ENCODE measurements at regions not wholly inside any gene's neighbourhood (a gene's known extent, or its start where the extent isn't known, plus 50 kb on each side); places are given as distances from the start of the nearest gene placed in this dataset.

GRCh38 chr2:240355001-240355891 lies 80.2 kb upstream of the GPC1 start:
- TF ChIP-seq CTCF (IDR thresholded peaks at IDR 0.05): no peak

GRCh38 chr2:240355962-240356361 lies 79.5 kb upstream of the GPC1 start:
- no peak for TF ChIP-seq CTCF (IDR thresholded peaks at IDR 0.05)

GRCh38 chr2:240356700-240357640 lies 78.5 kb upstream of the GPC1 start:
- no peak for TF ChIP-seq CTCF (IDR thresholded peaks at IDR 0.05)

GRCh38 chr2:240357641-240358012 lies 77.8 kb upstream of the GPC1 start:
- TF ChIP-seq CTCF (IDR thresholded peaks at IDR 0.05): no peak

GRCh38 chr2:240358080-240358479 lies 77.4 kb upstream of the GPC1 start:
- no peak for TF ChIP-seq CTCF (IDR thresholded peaks at IDR 0.05)

GRCh38 chr2:240358821-240359397 lies 76.6 kb upstream of the GPC1 start:
- no peak for TF ChIP-seq CTCF (IDR thresholded peaks at IDR 0.05)

- TF ChIP-seq CTCF (IDR thresholded peaks at IDR 0.05): no peak
Measured at GRCh38 chr2:240359695-240360094, 75.8 kb upstream of the GPC1 start.
